Tibial artery (tissue), 4 donors: ENCODE measurements at regions not wholly inside any gene's neighbourhood (a gene's known extent, or its start where the extent isn't known, plus 50 kb on each side); places are given as distances from the start of the nearest gene placed in this dataset.

ENCODE experiments used
- DNase-seq, 2 donors: peaks; one replicate each; pipeline ENCODE4 v3.0.0-alpha.2; 2019
- H3K27ac ChIP-seq, 2 donors: fragments of 200-600 bp; sonication (generic) in 1 of 2; 1 replicate in 1 of 2; 2 replicates in 1 of 2; pipeline ENCODE4 v1.5.1; 2018 to 2019; ENCODE audit warnings: mild to moderate bottlenecking in 1 of 2
- H3K27me3 ChIP-seq, 2 donors: fragments of 200-600 bp; sonication (generic) in 1 of 2; one replicate each; pipeline versions ENCODE4 v1.5.1 to v1.6.0; 2016 to 2019
- H3K36me3 ChIP-seq, 3 donors: fragments of 200-600 bp; sonication (generic) in 2 of 3; one replicate each; pipeline ENCODE4 v1.5.1; 2016 to 2019; ENCODE audit warnings: mild to moderate bottlenecking in 2 of 3
- H3K4me1 ChIP-seq, 4 donors: fragments of 200-600 bp; sonication (generic) in 2 of 4; 1 replicate in 3 of 4; 2 replicates in 1 of 4; pipeline ENCODE4 v1.5.1; 2016 to 2019
- H3K4me3 ChIP-seq, 2 donors: fragments of 200-600 bp; sonication (generic) in 1 of 2; 1 replicate in 1 of 2; 2 replicates in 1 of 2; pipeline ENCODE4 v1.5.1; 2018 to 2019; ENCODE audit warnings: mild to moderate bottlenecking in 2 of 2
- H3K9me3 ChIP-seq, 3 donors: fragments of 200-600 bp; sonication (generic) in 1 of 3; one replicate each; pipeline ENCODE4 v1.5.1; 2016 to 2019
- intact Hi-C: fragments of 100-400 bp; cut with DNase I; formaldehyde crosslinking; loops from one replicate; pipeline ENCODE4 v1.15.0; 2023; ENCODE audit warnings: low total_unique reads
- TF ChIP-seq, protein P1 (sequence below), 2 experiments: fragments of 200-600 bp in 1 of 2; fragments of 450-650 bp in 1 of 2; IDR thresholded peaks; one replicate each; pipeline ENCODE4 v1.5.1; 2017 to 2019; ENCODE audit warnings: antibody characterized with exemption in 2 of 2, mild to moderate bottlenecking in 1 of 2, moderate library complexity in 1 of 2

DNA sequence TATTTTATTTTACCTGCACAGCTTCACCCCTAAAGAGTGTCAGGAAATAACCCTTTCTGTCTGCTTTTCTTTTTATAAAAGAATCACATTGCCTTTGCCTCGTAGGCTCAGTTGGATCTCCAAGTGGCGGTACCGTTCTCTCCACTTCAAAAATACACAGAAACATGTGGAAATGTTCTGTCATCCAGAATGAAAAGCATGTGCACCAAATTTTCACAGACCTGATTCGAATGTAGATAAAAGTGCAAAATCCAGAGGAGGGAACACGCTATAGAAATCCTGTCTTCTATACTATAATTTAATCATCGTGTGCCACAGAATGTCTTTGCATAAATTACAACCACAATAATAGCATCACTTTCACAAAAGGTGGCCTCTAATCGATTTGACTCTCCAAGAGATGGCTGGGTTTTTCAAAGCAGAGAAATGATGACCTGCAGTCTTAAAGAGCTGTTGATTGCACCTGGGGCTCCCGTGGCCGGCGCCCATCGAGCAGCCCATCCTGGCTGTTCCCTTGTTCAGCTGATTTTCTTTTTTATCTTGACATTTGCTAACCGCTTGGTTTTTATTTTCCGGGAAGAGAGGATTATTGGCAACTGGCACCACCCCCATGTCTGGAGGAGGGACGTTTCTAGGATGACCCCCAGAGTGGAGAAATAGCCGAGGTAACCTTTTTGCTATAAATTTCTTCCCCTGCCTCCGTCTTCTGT is 290.2 kb downstream of the SOX11 start:
- H3K4me1 ChIP-seq: peaks cover 0 to 5% (median 0%) of the 10 kb centered on the region in 4 donors
- intact Hi-C loops: no loop called here
- no peaks in the 10 kb centered on the region for H3K36me3 ChIP-seq
- no peak overlapping the region for H3K27ac ChIP-seq
- TF ChIP-seq, protein P1, sequence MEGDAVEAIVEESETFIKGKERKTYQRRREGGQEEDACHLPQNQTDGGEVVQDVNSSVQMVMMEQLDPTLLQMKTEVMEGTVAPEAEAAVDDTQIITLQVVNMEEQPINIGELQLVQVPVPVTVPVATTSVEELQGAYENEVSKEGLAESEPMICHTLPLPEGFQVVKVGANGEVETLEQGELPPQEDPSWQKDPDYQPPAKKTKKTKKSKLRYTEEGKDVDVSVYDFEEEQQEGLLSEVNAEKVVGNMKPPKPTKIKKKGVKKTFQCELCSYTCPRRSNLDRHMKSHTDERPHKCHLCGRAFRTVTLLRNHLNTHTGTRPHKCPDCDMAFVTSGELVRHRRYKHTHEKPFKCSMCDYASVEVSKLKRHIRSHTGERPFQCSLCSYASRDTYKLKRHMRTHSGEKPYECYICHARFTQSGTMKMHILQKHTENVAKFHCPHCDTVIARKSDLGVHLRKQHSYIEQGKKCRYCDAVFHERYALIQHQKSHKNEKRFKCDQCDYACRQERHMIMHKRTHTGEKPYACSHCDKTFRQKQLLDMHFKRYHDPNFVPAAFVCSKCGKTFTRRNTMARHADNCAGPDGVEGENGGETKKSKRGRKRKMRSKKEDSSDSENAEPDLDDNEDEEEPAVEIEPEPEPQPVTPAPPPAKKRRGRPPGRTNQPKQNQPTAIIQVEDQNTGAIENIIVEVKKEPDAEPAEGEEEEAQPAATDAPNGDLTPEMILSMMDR (IDR thresholded peaks at IDR 0.05): no peak
- DNase-seq: no peak
- no peaks in the 10 kb centered on the region for H3K9me3 ChIP-seq
- no peak overlapping the region for H3K4me3 ChIP-seq
- peaks cover 0 to 4% of the 10 kb centered on the region in 2 donors for H3K27me3 ChIP-seq

DNA sequence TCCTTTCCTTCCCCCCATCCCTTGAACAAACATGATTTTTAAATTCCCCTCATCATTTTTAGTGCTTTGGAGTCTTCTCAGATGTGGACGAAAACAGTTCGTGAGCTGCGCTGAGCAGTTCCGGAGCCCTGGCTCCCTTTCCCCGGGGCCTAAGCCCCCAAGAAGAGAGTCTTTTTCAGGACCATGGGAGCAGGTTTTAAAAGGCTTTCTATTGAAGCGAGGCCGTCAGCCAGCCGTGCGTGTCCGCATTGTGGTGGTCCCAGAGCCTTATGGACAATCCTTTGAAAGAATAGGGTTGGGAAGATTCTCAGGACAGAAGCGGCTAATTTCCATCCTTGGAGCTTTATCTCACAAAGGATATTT is 290.7 kb downstream of the SOX11 start:
- Histone ChIP-seq H3K27ac (no peak overlapping the region), H3K4me1 (peaks cover 0 to 5% (median 0%) of the 10 kb centered on the region in 4 donors), H3K4me3 (no peak overlapping the region), H3K27me3 (peaks cover 0 to 4% of the 10 kb centered on the region in 2 donors), H3K36me3 (no peaks in the 10 kb centered on the region), H3K9me3 (no peaks in the 10 kb centered on the region)
- intact Hi-C loops: no loop called here
- TF ChIP-seq, protein P1 (IDR thresholded peaks at IDR 0.05): no peak
- DNase-seq: no peak

DNA sequence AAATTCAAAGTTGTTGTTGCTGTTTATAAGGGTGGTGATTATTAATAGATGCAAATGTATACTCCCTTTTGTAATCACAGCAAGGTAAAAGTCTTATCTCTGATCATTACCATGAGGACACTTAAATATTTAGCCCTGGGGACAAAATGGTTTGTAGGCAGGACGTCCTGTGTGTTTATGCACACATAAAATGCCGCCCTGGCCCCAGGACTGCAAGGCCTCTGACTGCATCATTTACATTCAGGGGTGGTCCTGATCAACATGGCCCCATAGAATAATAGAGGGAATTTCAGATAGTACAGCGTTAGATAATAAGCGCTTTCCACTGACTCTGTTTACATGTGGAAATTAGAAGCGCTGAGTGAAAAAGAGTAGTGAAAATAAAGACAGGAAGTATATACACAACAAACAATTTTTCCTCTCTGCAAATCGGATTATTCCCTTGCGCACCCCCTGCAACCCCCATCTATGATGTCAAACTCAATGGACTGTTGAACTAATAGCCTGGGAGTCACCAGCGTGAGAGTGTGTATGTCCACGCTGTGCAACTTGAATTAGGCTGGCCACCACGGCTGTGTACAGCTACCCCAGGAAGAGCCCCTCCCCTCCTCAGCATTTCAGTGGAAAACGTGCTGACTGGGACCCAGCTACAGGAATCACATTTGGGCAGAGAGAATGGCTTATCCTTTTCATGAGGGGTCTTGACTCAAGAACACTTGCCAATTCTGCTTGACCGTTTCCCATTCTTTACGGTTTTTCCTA is 291.5 kb downstream of the SOX11 start:
- Histone ChIP-seq H3K4me3 (no peak overlapping the region), H3K27ac (no peak overlapping the region), H3K9me3 (no peaks in the 10 kb centered on the region), H3K27me3 (peaks cover 0 to 4% of the 10 kb centered on the region in 2 donors), H3K4me1 (peaks cover 0 to 5% (median 0%) of the 10 kb centered on the region in 4 donors), H3K36me3 (no peaks in the 10 kb centered on the region)
- no peak for DNase-seq
- intact Hi-C loops: no loop called here
- TF ChIP-seq, protein P1 (IDR thresholded peaks at IDR 0.05): no peak

DNA sequence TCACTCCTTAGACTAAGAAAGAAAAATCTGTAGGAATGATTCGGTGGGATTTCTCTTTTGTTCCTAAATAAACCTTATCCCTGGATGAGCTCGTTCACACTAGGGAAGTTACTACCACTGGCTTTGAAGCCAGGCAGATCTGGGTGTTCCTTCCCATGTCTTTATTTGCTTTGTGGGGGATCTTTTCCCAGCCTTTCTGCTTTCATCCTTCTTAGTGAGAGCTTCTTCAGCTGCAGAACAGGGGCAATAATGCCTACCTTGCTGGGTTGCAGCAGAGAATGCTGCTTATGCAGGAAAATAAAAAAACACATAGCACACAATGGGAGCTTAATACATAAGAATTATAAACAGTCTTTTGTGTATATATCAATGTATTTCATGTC is 292.1 kb downstream of the SOX11 start:
- no peak overlapping the region for H3K4me3 ChIP-seq
- TF ChIP-seq, protein P1 (IDR thresholded peaks at IDR 0.05): no peak
- no peak for DNase-seq
- peaks cover 0 to 5% (median 0%) of the 10 kb centered on the region in 4 donors for H3K4me1 ChIP-seq
- H3K9me3 ChIP-seq: no peaks in the 10 kb centered on the region
- peaks cover 0 to 4% of the 10 kb centered on the region in 2 donors for H3K27me3 ChIP-seq
- H3K27ac ChIP-seq: no peak overlapping the region
- H3K36me3 ChIP-seq: no peaks in the 10 kb centered on the region
- intact Hi-C loops: no loop called here

DNA sequence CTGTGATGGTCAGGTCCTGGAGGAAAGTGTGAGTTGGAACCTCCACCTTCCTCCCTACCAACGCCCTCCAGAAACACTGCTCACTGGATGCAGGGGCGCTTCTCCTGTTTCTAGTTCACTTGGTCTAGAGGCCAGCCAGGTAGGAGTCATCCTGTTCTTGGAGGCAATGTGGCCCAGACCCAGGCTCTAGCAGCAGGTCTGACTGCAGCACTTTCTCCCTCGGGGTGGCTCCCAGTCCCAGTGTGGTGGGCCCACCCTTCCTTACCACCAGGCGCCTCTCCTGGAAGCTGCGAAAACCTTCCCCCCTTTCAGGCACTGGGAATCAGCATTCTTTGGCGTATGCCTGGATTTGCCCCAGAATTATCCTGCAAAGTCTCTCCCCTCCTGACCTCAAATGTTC is 292.8 kb downstream of the SOX11 start:
- TF ChIP-seq, protein P1 (IDR thresholded peaks at IDR 0.05): no peak
- Histone ChIP-seq H3K4me3 (no peak overlapping the region), H3K27me3 (peaks cover 0 to 4% of the 10 kb centered on the region in 2 donors), H3K4me1 (peaks cover 0 to 5% (median 0%) of the 10 kb centered on the region in 4 donors), H3K36me3 (no peaks in the 10 kb centered on the region), H3K27ac (no peak overlapping the region), H3K9me3 (no peaks in the 10 kb centered on the region)
- intact Hi-C loops: no loop called here
- no peak for DNase-seq
